Loucy (cell line): ENCODE measurements at regions not wholly inside any gene's neighbourhood (a gene's known extent, or its start where the extent isn't known, plus 50 kb on each side); places are given as distances from the start of the nearest gene placed in this dataset.

Source experiments
- CTCF ChIP-seq: fragments of 200-600 bp; sonication (generic); conservative IDR thresholded peaks from 2 replicates; pipeline ENCODE4 v1.5.1; 2014; ENCODE audit warnings: mild to moderate bottlenecking, antibody characterized with exemption, low read length
- EZH2phosphoT487 ChIP-seq: fragments of 200-600 bp; IDR thresholded peaks from 2 replicates; pipeline ENCODE4 v1.6.1; 2018; ENCODE audit warnings: antibody characterized with exemption, mild to moderate bottlenecking, moderate library complexity, borderline replicate concordance

GRCh38 chr2:185202945-185203528 is 535.6 kb upstream of the FSIP2 start:
- no peak for TF ChIP-seq CTCF
- no peak for TF ChIP-seq EZH2phosphoT487
